T-helper 2 cell (primary cell): ENCODE measurements at regions not wholly inside any gene's neighbourhood (a gene's known extent, or its start where the extent isn't known, plus 50 kb on each side); places are given as distances from the start of the nearest gene placed in this dataset.

Source experiments
- DNase-seq, 5 experiments: peaks; one replicate each; pipeline versions ENCODE4 v3.0.0 to v3.0.0-alpha.2; 2012 to 2022

- DNase-seq, result no peak
Measured at GRCh38 chr16:73521499-73521898, 473.6 kb upstream of the ZFHX3 start.

GRCh38 chr16:73515616-73516015, 467.7 kb upstream of the ZFHX3 start:
- DNase-seq, result no peak

GRCh38 chr16:73510852-73511251, 462.9 kb upstream of the ZFHX3 start:
- no peak for DNase-seq

- DNase-seq, result no peak
Measured at GRCh38 chr16:73506568-73507056, 458.7 kb upstream of the ZFHX3 start.

- DNase-seq, result no peak
Measured at GRCh38 chr16:73505577-73505976, 457.6 kb upstream of the ZFHX3 start.

GRCh38 chr16:73504591-73505575, 457.0 kb upstream of the ZFHX3 start:
- DNase-seq, result no peak

GRCh38 chr16:73503093-73503492, 455.2 kb upstream of the ZFHX3 start:
- DNase-seq, result no peak

GRCh38 chr16:73499276-73499675, 451.3 kb upstream of the ZFHX3 start:
- no peak for DNase-seq

- DNase-seq, result no peak
Measured at GRCh38 chr16:73485880-73486279, 438.0 kb upstream of the ZFHX3 start.

GRCh38 chr16:73483934-73484711, 436.2 kb upstream of the ZFHX3 start:
- no peak for DNase-seq

- no peak for DNase-seq
Measured at GRCh38 chr16:73483076-73483791, 435.3 kb upstream of the ZFHX3 start.

GRCh38 chr16:73482310-73482709, 434.4 kb upstream of the ZFHX3 start:
- DNase-seq, result no peak

- DNase-seq, result no peak
Measured at GRCh38 chr16:73480381-73480780, 432.5 kb upstream of the ZFHX3 start.

GRCh38 chr16:73473713-73474112, 425.8 kb upstream of the ZFHX3 start:
- no peak for DNase-seq

- DNase-seq, result no peak
Measured at GRCh38 chr16:73464834-73465233, 416.9 kb upstream of the ZFHX3 start.

- no peak for DNase-seq
Measured at GRCh38 chr16:73459586-73459985, 411.7 kb upstream of the ZFHX3 start.

GRCh38 chr16:73457851-73458250, 409.9 kb upstream of the ZFHX3 start:
- no peak for DNase-seq

GRCh38 chr16:73448970-73449369, 401.0 kb upstream of the ZFHX3 start:
- no peak for DNase-seq

- DNase-seq, result no peak
Measured at GRCh38 chr16:73447846-73448245, 399.9 kb upstream of the ZFHX3 start.

GRCh38 chr16:73434621-73435020, 386.7 kb upstream of the ZFHX3 start:
- DNase-seq, result no peak

- no peak for DNase-seq
Measured at GRCh38 chr16:73433731-73434307, 385.9 kb upstream of the ZFHX3 start.
